Lower lobe of right lung (tissue), 2 donors: ENCODE measurements at regions not wholly inside any gene's neighbourhood (a gene's known extent, or its start where the extent isn't known, plus 50 kb on each side); places are given as distances from the start of the nearest gene placed in this dataset.

Experiments
- ATAC-seq, 2 donors: fragments of 200-7000 bp; cut with Tn5 transposase; one replicate each; pipeline ENCODE4 v1.9.1; 2020 to 2022; ENCODE audit warnings: mild to moderate bottlenecking in 2 of 2, moderate library complexity in 2 of 2
- DNase-seq: peaks from one replicate; pipeline ENCODE4 v3.0.0-alpha.2; 2020
- H3K27ac ChIP-seq: fragments of 200-600 bp; one replicate; pipeline ENCODE4 v1.8.0; 2022
- H3K27me3 ChIP-seq: fragments of 200-600 bp; one replicate; pipeline ENCODE4 v1.8.0; 2022; ENCODE audit warnings: low read depth
- H3K36me3 ChIP-seq: fragments of 200-600 bp; one replicate; pipeline ENCODE4 v1.8.0; 2022; ENCODE audit warnings: mild to moderate bottlenecking
- H3K4me1 ChIP-seq: fragments of 200-600 bp; one replicate; pipeline ENCODE4 v1.8.0; 2022
- H3K4me3 ChIP-seq: fragments of 200-600 bp; one replicate; pipeline ENCODE4 v1.8.0; 2022; ENCODE audit warnings: mild to moderate bottlenecking
- H3K9me3 ChIP-seq: fragments of 200-600 bp; one replicate; pipeline ENCODE4 v1.8.0; 2022
- intact Hi-C: fragments of 100-400 bp; cut with DNase I; formaldehyde crosslinking; loops from one replicate; pipeline ENCODE4 v1.11.0; 2022
- TF ChIP-seq, protein P1 (sequence below): fragments of 200-600 bp; IDR thresholded peaks from one replicate; pipeline ENCODE4 v1.8.0; 2022; ENCODE audit warnings: antibody characterized with exemption, mild to moderate bottlenecking
- donor health status: DM: no; HTN: yes; CAD: no; lungs with severe emphysema.

DNA sequence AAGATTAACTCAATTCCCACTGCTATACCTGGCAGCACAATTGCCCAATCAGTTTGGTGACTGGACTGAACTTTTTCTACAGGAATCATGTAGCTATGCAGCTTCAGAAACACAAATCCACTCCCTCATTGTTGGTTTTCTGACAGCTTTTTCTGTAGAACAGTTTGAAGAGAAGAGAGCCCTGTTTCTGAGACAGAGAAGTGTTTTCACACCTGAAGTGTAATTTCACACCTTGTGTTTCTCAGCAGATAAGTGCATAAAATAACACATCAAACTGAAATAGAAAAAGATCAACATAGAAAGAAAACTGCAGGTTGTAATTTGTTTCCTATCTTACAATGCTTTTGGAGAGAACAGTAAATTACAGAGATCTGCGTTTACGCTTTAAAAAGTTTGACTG, 335.6 kb downstream of the SNAPC1 start:
- Histone ChIP-seq H3K36me3 (no peaks in the 10 kb centered on the region), H3K9me3 (no peaks in the 10 kb centered on the region), H3K4me1 (no peaks in the 10 kb centered on the region), H3K27me3 (no peaks in the 10 kb centered on the region), H3K4me3 (no peak overlapping the region), H3K27ac (no peak overlapping the region)
- DNase-seq (no peak), ATAC-seq (no peak)
- intact Hi-C loops, result no loop called here
- TF ChIP-seq, protein P1, sequence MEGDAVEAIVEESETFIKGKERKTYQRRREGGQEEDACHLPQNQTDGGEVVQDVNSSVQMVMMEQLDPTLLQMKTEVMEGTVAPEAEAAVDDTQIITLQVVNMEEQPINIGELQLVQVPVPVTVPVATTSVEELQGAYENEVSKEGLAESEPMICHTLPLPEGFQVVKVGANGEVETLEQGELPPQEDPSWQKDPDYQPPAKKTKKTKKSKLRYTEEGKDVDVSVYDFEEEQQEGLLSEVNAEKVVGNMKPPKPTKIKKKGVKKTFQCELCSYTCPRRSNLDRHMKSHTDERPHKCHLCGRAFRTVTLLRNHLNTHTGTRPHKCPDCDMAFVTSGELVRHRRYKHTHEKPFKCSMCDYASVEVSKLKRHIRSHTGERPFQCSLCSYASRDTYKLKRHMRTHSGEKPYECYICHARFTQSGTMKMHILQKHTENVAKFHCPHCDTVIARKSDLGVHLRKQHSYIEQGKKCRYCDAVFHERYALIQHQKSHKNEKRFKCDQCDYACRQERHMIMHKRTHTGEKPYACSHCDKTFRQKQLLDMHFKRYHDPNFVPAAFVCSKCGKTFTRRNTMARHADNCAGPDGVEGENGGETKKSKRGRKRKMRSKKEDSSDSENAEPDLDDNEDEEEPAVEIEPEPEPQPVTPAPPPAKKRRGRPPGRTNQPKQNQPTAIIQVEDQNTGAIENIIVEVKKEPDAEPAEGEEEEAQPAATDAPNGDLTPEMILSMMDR, result no peak

DNA sequence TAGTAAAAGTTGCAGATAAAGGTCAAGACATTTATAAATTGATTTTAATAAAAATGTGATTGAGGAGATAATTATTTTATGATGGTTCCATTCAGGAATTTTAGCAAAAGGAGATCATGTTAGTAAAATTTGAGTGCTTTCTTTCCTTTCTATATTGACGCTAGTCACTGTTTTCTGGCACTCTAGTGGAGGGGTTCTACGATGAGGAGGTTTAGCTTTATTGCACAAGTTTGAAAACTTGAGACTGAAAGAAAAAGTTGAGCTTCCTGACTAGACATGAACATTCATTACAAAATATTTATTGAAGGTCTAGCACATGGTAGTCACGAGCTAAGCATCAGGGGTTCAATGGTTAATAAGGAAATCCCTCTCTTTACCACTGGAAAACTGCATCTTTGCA, 336.1 kb downstream of the SNAPC1 start:
- TF ChIP-seq, protein P1, result no peak

DNA sequence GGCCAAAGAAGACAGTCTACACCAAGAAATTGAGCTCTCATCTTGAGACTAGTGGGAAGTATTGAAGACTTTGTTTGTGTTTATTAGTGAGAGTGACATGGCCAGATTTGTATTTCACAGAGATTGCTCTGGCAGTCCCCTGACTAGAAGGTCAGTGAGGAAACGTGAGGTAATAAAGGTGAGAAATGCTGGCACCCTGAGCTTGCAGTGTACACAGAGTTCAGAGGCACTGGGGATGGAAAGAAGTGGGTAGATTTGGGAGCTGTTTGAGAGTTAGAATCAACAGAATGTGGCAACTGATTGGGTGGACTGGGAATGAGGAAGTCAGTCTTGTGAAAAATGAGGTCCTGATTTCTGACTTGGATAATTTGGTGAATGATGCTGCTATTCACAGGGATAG, 336.9 kb downstream of the SNAPC1 start:
- ATAC-seq (no peak), DNase-seq (no peak)
- no peak overlapping the region for H3K27ac ChIP-seq
- H3K4me3 ChIP-seq, result no peak overlapping the region
- intact Hi-C loops, result no loop called here
- TF ChIP-seq, protein P1, result no peak
- H3K4me1 ChIP-seq, result no peaks in the 10 kb centered on the region
- H3K36me3 ChIP-seq, result no peaks in the 10 kb centered on the region
- no peaks in the 10 kb centered on the region for H3K9me3 ChIP-seq
- no peaks in the 10 kb centered on the region for H3K27me3 ChIP-seq

More for the DNA sequence above, 336.1 kb downstream of the SNAPC1 start:
- Histone ChIP-seq H3K4me3 (no peak overlapping the region), H3K27me3 (no peaks in the 10 kb centered on the region), H3K36me3 (no peaks in the 10 kb centered on the region), H3K9me3 (no peaks in the 10 kb centered on the region), H3K27ac (no peak overlapping the region), H3K4me1 (no peaks in the 10 kb centered on the region)
- intact Hi-C loops, result no loop called here
- ATAC-seq (no peak), DNase-seq (no peak)

DNA sequence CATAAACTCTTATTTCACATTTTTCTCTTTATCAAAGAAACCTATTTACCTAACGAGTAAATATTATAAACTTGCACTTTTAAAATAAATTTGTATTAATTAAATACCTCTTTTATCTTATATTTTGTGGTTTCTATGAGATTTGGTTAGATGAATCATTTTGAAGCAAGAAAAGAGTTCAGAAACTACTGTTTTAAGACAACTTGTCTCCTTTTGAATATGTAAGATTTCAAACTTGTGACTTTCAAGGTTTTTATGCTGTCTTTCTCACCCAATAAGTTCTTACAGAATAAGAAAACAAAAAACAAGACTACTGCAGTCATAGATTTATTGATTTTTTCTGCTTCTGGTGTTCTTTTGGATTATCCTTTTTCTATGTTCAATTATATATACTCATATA, 339.0 kb downstream of the SNAPC1 start:
- DNase-seq (no peak), ATAC-seq (no peak)
- TF ChIP-seq, protein P1, result no peak
- H3K4me1 ChIP-seq, result no peaks in the 10 kb centered on the region
- no peak overlapping the region for H3K4me3 ChIP-seq
- intact Hi-C loops, result no loop called here
- H3K9me3 ChIP-seq, result no peaks in the 10 kb centered on the region
- H3K36me3 ChIP-seq, result no peaks in the 10 kb centered on the region
- no peak overlapping the region for H3K27ac ChIP-seq
- no peaks in the 10 kb centered on the region for H3K27me3 ChIP-seq

DNA sequence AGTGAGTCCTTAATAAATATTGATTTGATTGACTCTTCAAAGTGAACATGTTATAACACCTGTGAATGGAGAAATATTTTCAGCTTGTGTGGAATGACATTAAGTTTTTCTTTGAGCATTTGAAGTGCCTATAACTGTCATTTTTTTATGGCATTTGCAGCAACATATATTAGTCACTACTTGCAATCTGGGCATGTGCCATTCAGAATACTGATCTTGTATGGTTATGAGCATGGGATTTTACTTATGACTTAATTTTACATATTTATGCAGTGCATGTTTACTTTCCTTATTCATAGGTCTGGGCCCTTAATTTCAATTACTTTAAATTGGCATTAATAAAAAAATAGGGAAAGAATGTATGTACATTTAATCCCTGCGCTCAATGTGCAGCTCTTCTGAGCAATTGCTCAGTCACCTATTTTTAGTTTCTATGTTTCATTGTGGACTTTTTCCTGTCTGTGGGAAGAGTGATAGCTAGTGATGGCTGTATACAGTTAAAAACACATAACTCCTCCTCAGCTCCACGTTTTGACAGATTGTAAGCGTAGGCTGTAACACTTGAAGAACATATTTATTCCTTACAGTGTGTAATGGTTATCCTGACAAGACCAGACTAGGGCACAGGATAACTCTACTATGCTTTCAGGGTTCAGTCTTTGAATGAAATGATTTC, 339.6 kb downstream of the SNAPC1 start:
- no peak overlapping the region for H3K4me3 ChIP-seq
- no peaks in the 10 kb centered on the region for H3K27me3 ChIP-seq
- no peak overlapping the region for H3K27ac ChIP-seq
- ATAC-seq (no peak), DNase-seq (no peak)
- intact Hi-C loops, result no loop called here
- H3K4me1 ChIP-seq, result no peaks in the 10 kb centered on the region
- H3K9me3 ChIP-seq, result no peaks in the 10 kb centered on the region
- TF ChIP-seq, protein P1, result no peak
- no peaks in the 10 kb centered on the region for H3K36me3 ChIP-seq
